HG02870 (cell line): ENCODE measurements at regions not wholly inside any gene's neighbourhood (a gene's known extent, or its start where the extent isn't known, plus 50 kb on each side); places are given as distances from the start of the nearest gene placed in this dataset.

Source experiments
- ATAC-seq: cut with Tn5 transposase; IDR thresholded peaks from one replicate; pipeline ENCODE4 v1.9.1; 2021; ENCODE audit warnings: mild to moderate bottlenecking, moderate library complexity; ENCODE audit not compliant: unreplicated experiment

DNA sequence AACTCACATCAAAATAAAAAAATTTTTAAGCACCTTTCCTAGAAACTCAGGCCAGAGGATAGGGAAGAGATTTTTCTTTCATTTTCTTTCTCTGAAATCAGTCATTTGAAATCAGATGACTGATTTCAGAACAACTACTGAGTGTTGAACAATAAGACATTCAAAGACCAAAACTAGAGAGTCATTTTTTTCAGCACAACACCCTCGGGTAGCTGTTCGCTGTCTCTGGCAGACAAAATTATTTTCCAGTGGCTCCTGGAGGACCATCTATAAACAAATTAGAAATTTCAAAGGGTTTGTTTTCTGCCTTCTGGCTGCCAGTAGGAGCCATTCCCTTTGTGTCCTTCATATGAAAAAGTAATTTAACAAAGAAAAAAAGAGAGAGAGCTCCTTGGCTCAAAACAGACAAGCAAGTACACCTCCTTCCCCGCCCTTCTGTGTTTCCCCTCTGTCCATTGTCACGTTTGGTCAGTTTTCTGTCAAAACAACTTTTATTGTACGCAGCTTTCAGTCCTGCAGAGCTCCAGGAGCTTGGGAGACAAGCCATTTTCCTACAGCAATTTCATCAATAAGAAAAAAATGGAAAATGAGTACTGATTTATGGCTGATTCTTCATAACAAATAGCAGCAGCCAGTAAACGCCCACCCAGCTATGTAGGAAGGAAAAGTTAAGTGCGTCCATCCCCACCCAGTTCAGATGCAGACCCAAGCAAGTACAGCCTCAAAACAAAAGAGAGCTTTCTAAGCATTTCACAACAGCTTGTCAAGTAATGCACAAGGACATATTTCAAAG is 405.2 kb downstream of the ZNF608 start:
- ATAC-seq: no peak

GRCh38 chr5:124337996-124338395 is 408.4 kb downstream of the ZNF608 start:
- no peak for ATAC-seq

GRCh38 chr5:124333298-124333979 is 413.0 kb downstream of the ZNF608 start:
- no peak for ATAC-seq

GRCh38 chr5:124332273-124332672 is 414.2 kb downstream of the ZNF608 start:
- ATAC-seq: no peak

DNA sequence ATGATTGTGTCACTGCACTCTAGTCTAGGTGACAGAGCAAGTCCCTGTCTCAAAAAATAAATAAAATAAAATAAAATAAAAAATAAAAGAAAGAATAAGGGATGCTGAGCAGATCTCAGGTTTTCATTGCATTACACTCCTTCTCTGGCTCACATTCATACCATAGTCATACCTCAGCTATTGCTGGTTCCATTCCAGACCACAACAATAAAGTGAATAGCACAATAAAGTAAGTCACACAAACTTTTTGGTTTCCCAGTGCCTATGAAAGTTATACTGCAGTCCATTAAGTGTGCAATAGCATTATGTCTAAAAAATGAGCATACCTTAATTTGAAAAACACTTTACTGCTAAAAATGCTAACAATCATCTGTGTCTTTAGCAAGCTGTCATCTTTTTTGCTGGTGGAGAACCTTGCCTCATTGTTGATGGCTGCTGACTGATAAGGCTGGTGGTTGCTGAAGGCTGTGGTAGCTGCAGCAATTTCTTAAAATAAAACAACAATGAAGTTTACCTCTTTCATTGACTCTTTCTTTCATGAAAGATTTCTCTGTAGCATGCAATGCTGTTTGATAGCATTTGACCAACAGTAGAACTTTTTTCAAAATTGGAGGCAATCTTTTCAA is 415.7 kb downstream of the ZNF608 start:
- no peak for ATAC-seq

DNA sequence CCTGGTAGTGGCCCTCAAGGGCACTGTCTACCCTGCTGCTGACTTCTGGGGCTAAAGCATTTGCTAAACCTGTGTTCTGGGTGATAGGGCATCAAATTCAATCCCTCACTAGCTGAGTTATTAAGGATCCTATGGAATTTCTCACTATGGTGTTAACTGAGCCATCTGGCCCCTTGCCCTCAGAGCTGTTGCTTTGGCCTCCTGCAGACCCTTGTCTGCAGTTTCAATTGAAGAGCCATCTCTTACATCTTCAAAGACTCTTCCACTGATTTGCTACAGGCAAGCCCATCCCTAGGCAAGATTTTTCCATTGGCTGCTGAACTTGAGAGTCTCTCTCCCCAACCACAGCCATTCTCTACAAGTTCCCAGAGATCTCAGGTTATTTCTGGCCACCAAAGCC is 418.2 kb downstream of the ZNF608 start:
- ATAC-seq: no peak

DNA sequence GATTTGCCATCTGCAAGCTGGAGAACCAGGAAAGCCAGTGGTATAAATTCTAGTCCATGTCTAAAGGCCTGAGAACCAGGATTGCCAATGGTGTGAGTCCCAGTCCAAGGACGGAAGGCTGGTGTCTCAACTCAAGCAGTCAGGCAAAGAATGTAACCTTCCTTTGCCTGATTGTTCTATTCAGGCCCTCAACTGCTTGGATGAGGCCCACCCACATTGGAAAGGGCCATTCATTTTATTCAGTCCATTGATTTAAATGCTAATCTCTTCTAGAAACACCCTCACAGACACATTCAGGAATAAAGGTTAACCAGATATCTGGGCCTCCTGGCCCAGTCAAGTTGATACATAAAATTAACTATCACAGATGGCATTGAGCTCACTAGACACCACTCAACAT is 427.8 kb downstream of the ZNF608 start:
- no peak for ATAC-seq

- no peak for ATAC-seq
Measured at GRCh38 chr5:124317451-124317850, 429.0 kb downstream of the ZNF608 start.

DNA sequence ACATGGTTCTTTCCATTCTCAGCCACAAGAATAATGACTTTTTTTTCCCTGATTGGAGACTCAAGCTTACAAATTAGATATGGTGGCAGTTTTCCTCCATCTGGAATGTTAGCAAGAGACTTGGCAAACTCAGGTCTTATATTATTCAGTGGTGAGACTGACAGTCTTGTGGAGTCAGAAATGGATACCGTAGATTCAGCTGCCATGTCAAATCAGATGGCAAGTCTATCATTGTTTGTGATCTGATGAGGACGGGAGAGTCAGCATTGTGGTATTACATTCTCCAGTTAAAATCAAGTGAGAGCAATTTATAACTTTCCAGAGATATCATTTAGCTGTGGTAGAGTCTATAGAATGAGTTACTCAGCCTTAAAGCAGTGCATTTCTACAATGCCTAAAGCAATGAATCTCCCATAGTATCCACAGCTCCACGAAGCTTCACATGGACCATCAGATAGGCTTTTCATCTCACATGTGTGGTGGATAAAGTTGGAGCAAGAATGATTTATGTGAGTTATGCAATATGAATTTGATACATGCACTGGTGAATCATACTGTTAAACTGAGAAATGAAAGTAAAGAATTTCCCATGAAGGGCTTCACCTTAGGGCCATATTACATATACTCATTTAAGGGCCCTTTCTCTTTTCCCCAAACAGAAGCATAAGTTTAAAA is 430.6 kb downstream of the ZNF608 start:
- ATAC-seq: no peak

GRCh38 chr5:124310453-124310852 is 436.0 kb downstream of the ZNF608 start:
- ATAC-seq: no peak

DNA sequence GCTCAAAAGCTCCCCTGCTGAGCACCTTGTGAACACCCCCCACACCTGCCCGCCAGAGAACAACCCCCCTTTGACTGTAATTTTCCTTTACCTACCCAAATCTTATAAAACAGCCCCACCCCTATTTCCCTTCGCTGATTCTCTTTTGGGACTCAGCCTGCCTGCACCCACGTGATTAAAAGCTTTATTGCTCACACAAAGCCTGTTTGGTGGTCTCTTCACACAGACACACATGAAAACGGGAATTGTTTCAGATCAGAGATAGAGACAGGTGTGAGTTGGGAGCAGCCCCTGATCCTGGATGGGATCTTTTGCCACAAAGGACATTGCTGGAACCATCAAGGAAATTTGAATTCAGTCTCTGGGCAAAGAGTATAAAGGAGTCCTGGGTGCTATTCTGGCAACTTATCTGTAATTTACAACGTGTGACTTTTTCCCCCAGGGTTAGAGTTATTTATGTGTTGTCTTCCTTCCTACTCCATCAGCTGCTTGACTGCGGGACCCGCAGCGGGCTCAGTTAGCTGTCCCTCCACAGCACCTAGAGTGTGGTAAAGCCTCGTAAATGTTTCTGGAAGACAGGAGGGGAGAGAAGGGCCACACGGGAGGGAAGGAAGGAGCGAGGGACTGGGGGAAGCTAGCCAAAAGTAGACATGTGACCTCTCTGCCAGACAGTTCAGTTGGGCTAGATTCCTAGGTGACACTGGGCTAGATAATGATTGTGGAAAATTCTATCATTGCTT is 437.0 kb downstream of the ZNF608 start:
- no peak for ATAC-seq

DNA sequence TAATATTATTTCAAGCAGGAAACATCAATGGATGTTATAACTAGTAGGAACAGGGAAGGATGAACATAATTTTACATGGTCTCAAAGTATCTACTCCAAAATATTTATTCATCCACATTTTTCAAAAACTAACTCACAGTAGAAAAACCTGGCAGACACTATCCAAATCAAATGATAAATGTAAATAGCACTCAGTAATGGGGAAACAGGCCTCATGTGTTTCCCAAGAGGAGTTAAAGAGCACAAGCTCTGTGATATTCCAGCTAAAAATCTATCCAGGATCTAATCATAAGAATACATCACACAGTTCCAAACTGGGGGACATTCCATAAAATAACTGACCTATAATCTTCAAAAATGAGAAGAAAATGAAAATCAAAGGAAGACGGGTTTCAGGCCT is 443.1 kb downstream of the ZNF608 start:
- ATAC-seq: no peak

DNA sequence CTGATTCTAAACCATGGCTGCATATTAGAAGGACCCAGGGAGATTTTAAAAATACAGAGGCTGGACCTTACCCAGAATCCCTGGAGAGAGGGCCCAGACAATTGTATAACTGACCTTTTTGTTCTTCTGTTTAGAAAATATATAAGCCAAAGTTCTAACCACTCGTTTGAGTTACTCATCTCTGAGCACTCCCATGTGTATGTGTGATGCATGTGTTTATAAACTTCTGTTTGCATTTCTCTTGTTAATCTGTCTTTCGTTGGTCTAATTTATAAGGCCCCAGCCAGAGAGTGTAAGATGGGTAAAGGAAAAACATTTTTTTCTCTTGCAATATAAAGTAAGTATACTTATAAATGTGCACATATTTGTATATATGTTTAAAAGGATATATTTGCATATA is 443.9 kb downstream of the ZNF608 start:
- no peak for ATAC-seq

DNA sequence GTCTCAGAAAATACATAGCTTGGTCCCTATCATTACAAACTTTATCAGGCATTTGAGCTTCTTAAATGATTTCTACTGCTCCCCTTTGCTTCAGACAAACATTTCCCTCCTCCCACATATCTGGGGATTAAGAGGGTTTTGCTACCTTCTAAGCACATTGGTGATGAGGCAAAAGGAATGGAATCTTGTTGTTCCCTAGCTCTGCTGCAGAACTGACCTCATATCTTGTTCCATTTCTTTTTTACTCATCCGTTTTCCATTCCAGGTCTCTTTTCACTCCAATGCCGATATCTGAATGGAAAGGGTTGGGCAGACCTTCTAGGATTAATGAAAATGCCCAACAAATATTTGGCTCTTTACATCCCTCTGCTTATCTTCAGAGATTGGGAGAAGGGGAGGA is 444.6 kb downstream of the ZNF608 start:
- no peak for ATAC-seq

DNA sequence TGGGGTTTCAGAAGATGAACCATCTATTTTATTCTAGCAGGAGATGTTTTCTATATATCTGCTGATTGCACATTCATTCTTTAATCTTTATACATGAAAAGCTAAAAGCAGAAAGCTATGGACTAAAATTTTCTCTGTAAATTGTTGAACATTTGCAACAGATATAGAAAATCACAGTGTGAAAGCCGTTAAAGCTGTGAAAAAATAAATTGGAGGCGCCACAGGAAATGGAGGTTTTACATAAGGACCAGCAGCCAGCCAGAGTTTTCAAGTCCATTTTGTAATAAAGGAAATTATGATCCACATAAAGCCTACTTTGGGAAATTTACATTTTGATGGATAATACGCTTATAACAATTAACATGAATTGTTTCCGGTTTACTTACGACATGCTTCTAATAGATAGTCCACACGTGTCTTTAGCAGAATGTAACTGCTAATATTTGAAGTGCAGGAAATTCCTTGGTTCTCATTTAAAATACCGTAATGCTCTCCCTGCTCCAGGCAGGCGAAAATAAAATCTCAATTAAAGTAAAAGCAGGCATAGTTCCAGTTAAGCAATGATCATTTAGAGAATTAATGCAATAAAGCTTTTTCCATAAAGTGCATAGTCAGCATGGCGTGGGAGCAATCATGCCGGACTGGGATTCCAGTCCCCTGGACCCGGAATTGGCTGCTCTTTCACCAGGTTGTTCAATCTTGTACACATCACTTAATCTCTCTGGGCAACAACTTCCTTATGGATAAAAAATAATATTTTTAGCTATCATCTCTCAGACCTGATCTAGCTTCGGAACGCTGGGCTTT is 445.4 kb downstream of the ZNF608 start:
- no peak for ATAC-seq

DNA sequence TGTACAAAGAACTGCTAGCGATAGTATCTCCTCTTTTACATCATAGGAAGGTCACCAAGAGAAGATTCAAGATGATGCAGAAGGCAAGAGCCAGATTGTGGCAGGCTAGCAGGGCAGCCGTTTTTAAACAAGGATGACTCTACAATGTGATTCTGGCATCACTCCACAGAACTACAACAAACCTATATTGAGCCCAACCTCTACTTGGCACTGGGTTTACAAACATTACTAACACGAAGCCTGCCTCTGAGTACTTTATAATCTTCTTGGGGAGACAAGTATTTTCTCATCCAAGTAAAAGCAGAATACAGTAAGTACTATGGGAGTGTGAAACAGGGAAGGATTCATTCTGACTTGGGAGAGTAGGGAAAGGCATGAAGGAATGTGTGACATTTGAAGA is 448.6 kb downstream of the ZNF608 start:
- no peak for ATAC-seq

DNA sequence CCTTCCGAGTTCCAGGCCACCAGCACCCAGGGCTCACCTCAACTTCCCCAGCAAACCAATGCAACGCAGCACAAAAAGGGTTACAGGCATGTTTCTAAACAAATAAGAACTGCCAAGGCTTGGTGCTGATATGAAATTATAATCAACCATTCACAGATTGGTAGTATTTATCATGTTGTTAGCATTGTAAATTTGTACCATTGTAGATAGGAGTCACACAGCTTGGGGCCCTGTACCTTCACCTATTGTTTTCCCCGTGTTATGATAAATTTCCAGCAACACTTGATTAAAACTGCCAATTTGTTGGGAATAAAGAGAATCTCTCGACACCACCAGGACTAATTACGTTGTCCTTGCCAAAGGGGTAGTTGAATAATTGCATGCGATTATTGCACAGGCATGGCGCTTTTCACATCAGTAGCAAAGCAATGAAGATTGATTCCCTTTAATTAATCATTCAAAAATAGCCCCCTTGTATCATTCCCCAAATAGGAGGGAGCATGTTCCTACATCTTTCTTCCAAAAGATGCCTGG is 454.1 kb downstream of the ZNF608 start:
- ATAC-seq: no peak

DNA sequence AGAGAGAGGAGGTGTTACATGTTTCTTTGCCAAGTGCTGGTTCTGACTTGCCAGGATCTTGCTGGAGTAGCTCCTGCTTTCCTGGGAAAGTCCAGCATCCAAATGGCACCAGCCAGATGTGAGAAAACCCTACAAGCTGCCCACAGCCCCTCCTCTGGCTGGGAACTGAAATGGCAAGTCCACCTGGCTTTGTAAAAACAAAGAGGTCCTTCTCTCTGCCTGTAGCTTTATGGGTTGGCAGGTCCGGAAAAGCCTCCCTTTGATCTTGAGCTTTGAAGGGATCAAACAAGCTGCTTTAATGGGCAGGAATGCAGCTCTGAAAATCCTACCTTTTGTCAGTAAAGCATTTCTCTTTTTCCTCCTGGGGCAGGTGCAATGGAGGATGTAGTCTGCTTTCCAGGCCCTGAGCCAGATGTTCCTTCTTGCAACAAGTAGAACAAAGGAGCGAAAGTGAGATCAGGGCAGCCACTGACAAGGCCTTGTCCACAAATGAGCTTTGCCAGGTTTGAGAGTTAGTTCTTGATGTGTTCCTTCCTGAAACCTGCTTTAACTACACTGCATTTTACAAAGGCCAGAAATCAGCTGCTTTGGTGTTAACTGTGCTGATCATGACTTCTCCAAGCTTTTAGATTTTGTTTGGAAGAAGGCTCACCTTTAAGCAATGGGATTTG is 456.7 kb downstream of the ZNF608 start:
- ATAC-seq: no peak

GRCh38 chr5:124289130-124289529 is 457.3 kb downstream of the ZNF608 start:
- ATAC-seq: no peak
